ENCODE measurements at regions not wholly inside any gene's neighbourhood (a gene's known extent, or its start where the extent isn't known, plus 50 kb on each side); places are given as distances from the start of the nearest gene placed in this dataset.

- TF ChIP-seq EZH2phosphoT487 (IDR thresholded peaks at IDR 0.05; ENCODE audit: insufficient read depth, low read depth) (no peak), EZH2 (IDR thresholded peaks at IDR 0.05; ENCODE audit: insufficient read depth, poor library complexity, severe bottlenecking) (no peak)
Measured at GRCh38 chr4:32841217-32841616, 2121.0 kb downstream of the PCDH7 start.
